GM19467 (cell line): ENCODE measurements at regions not wholly inside any gene's neighbourhood (a gene's known extent, or its start where the extent isn't known, plus 50 kb on each side); places are given as distances from the start of the nearest gene placed in this dataset.
"Not testable (repeated sequence)": the region's sequence is repeated elsewhere in the genome, so short reads cannot be mapped to it uniquely, and the experiment has no call there.

ENCODE experiments used
- ATAC-seq: cut with Tn5 transposase; IDR thresholded peaks from one replicate; pipeline ENCODE4 v1.9.1; 2021; ENCODE audit warnings: mild to moderate bottlenecking, moderate library complexity; ENCODE audit not compliant: unreplicated experiment

GRCh38 chr1:232145768-232146167 is 484.2 kb downstream of the SIPA1L2 start:
- ATAC-seq, result no peak

- no peak for ATAC-seq
Observed at GRCh38 chr1:232144696-232145230, 485.2 kb downstream of the SIPA1L2 start.

- no peak for ATAC-seq
Observed at GRCh38 chr1:232143315-232143886, 486.5 kb downstream of the SIPA1L2 start.

GRCh38 chr1:232142403-232143314 is 487.3 kb downstream of the SIPA1L2 start:
- no peak for ATAC-seq

GRCh38 chr1:232141167-232141448 is 488.8 kb downstream of the SIPA1L2 start:
- not testable (repeated sequence) for ATAC-seq

GRCh38 chr1:232140419-232141166 is 489.3 kb downstream of the SIPA1L2 start:
- ATAC-seq, result no peak

- ATAC-seq, result no peak
Observed at GRCh38 chr1:232139444-232139843, 490.5 kb downstream of the SIPA1L2 start.

- no peak for ATAC-seq
Observed at GRCh38 chr1:232138044-232138443, 491.9 kb downstream of the SIPA1L2 start.

- ATAC-seq, result no peak
Observed at GRCh38 chr1:232137066-232137465, 492.9 kb downstream of the SIPA1L2 start.

GRCh38 chr1:232136136-232136535 is 493.8 kb downstream of the SIPA1L2 start:
- no peak for ATAC-seq

- ATAC-seq, result no peak
Observed at GRCh38 chr1:232134365-232134764, 495.6 kb downstream of the SIPA1L2 start.

GRCh38 chr1:232132572-232132971 is 497.4 kb downstream of the SIPA1L2 start:
- ATAC-seq, result no peak

GRCh38 chr1:232131715-232132391 is 498.1 kb downstream of the SIPA1L2 start:
- no peak for ATAC-seq

- no peak for ATAC-seq
Observed at GRCh38 chr1:232130815-232131480, 499.0 kb downstream of the SIPA1L2 start.

- no peak for ATAC-seq
Observed at GRCh38 chr1:232127190-232127589, 500.6 kb downstream of the DISC1 start.

GRCh38 chr1:232123775-232124659 is 497.4 kb downstream of the DISC1 start:
- no peak for ATAC-seq

- not testable (repeated sequence) for ATAC-seq
Observed at GRCh38 chr1:232117903-232118302, 491.3 kb downstream of the DISC1 start.

GRCh38 chr1:232114985-232115384 is 488.4 kb downstream of the DISC1 start:
- no peak for ATAC-seq

- ATAC-seq, result no peak
Observed at GRCh38 chr1:232112076-232112475, 485.5 kb downstream of the DISC1 start.
